ENCODE measurements at regions not wholly inside any gene's neighbourhood (a gene's known extent, or its start where the extent isn't known, plus 50 kb on each side); places are given as distances from the start of the nearest gene placed in this dataset.
"Not testable (repeated sequence)": the region's sequence is repeated elsewhere in the genome, so short reads cannot be mapped to it uniquely, and the experiment has no call there.

DNA sequence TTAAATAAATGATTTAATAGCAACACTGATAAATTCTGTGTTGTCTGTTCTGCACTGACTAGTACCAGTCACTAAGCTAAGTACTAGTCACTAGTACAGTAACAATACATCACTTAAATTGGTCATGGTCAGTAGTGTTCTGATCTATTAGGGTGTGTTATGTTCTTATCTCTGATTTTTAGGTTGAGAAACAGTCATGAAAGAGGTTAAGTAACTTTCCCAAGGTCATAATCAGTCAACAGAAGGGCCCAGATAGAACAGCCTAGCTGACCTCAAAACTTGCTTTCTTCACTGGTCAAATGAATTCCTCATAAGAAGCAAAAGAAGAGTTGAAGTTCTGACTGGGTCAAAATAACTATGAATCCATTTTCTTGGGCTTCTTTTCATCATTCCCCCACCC, 1492.7 kb downstream of the MAT2B start:
- DNase-seq (ENCODE audit: low read depth): no peak

DNA sequence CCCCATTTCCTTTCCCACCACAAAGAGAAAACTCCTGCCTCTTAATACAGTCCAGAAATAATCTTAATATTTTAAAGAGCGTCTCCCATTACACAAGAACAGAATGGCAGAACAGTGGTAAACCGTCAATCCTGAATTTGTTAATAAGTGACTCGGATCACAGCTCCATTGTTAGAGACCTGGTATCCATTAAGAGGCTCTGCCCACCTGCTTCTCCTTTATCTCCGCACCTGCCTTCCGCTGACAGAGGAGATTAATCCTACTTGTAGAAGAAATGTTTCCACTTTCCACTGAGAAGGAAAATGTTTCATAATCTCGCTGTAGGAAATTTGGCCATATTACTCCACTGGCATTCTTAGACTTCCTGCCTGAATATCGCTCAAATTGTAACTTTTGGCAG, 1493.2 kb downstream of the MAT2B start:
- no peak for DNase-seq (ENCODE audit: low read depth)

DNA sequence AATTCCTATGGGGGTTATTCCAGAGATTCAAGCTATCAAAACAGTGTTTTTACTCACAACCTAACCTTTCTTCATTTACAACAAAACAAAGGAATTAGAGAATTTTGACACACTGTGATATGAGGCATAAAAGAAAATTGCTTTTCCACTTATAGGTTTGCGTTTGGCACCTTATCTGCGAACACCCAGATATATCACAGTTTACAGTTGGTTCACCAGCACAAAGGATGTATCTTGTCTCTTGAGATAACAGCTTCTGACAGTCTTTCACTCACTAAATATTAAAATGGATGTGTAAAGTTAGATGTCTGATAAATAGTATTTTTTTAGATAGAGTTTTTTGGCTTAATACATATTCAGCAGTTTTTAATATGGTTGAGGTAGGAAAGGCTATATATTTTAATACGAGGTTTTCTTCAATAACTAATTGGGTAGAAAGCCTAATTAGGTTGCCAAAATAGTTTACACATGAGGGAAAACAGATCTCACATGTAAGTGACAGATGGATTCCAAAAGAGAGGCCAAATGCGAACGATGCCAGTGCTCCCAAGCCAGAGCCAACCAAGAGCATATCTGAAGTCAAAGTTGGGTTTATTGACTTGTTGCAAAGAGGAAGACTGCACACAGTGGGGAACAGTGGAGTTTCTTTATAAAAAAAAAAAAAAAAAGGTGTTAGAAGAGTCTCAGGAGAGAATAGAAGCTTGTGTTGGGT, 1495.2 kb downstream of the MAT2B start:
- DNase-seq (ENCODE audit: low read depth): no peak

GRCh38 chr5:165003283-165003682, 1497.9 kb downstream of the MAT2B start:
- no peak for DNase-seq (ENCODE audit: low read depth)

GRCh38 chr5:165004175-165004574, 1498.8 kb downstream of the MAT2B start:
- no peak for DNase-seq (ENCODE audit: low read depth)

DNA sequence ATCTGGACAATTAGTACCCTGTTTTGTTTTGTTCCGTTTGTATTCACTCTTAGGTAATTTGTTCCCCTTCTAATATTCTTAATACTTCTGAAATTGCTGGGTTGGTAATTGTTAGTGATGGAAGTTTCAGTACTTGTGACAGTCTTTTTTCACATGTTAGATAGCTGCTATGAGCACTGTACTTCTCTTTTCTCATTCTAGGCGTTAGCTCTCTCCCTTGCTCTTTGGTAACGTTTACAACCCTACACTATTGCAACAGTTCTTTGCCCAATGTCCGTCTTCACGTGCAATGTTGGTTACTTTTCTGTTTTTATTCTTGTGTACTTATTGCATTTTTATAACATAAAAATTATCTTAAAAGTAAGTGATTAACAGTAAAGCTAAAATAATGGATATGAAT, 1509.0 kb downstream of the MAT2B start:
- DNase-seq (ENCODE audit: low read depth): no peak

DNA sequence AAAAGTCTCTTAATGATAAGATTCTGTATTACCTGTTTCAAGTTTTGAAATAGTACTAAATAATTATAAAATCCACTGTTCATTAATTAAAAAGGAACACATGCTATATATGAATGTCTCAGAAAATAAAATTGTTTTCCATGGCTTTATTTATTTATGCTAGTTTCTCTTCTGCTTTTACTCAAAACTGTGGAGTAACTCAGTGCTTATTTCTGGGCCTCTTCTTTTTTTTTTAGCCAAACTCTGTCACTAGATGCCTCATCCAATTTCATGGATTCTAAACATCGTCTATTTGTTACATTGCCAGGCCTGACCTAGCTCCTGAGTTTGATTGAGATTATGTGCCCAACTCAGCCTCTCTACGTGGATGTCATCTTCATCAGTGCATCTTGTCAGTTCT, 1509.7 kb downstream of the MAT2B start:
- DNase-seq (ENCODE audit: low read depth): no peak

GRCh38 chr5:165015547-165015946, 1510.1 kb downstream of the MAT2B start:
- no peak for DNase-seq (ENCODE audit: low read depth)

DNA sequence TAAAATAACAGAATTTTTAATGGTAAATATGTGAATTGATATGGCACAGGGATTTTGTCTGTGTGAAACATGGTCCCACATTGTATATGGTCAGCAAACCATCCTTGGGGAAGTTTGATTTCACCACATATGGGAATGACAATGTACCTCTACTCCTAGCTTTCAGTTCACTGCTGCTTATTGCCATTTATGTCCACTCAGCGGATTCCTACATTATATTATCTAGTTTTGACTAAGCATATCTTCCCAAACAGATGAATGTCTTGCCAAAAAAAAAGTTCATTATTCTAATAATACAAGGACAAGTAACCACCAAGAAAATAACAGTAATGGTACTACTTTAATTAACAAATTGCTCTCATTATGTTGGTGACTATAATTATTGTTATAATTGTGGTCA, 1521.6 kb downstream of the MAT2B start:
- DNase-seq (ENCODE audit: low read depth): no peak

DNA sequence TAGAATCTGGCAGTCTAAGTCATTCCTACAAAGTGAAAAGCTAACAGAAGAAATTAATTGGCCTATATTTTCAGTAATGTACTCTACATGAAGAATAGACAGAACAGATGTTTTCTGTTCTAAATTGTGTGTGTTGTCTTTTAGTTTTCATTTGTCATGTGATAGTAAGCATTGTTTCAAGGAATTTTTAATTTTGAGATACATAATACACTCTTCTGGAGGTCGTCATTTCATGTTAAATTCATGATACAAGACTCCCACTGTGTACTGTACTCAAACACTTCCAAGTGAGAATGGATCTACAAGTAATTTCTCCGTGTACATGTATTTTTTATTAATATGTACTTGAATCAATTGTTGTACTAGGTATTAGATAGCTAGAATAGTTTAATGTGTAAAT, 1522.9 kb downstream of the MAT2B start:
- DNase-seq (ENCODE audit: low read depth): no peak

GRCh38 chr5:165029099-165029870, 1523.9 kb downstream of the MAT2B start:
- DNase-seq (ENCODE audit: low read depth): no peak

- DNase-seq (ENCODE audit: low read depth): no peak
Measured at GRCh38 chr5:165030971-165031370, 1525.6 kb downstream of the MAT2B start.

DNA sequence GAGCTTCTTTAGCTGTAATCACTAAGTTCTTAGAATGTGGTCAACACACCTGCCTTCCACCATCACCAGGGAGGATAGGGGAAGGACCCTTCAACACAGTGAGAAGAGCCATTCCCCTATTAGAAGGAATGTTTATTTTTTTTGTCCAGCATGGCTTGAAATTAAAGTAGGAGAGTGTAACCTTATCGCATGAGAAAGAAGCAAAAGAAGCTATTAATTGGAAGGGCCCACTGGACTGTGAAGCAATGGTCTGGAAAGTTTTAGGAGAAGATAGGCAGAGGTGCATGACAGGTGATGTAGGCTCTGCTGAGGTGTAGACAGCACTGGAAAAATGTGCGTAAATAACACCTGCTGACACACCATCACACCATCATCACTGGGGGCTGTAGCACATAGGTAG, 1526.0 kb downstream of the MAT2B start:
- DNase-seq (ENCODE audit: low read depth): no peak

DNA sequence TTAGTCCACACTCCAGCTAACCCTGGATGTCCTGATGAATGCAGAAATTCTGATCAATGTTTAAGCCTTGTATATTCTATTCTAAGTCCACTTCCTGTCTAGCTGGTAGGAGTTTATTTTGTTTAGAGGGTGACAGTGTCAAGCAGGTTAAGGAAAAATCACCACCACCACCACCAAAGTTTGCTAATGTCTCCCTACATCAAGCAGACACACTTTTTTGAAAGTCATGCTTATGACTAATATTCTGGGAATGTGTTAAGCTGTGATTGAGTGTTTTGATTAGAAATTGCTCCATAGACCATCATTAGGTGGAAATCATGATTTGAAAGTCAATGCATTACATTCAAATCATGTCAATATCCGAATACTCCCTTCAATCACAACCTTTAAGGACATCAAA, 1530.1 kb downstream of the MAT2B start:
- no peak for DNase-seq (ENCODE audit: low read depth)

- no peak for DNase-seq (ENCODE audit: low read depth)
Measured at GRCh38 chr5:165039748-165040147, 1534.3 kb downstream of the MAT2B start.

GRCh38 chr5:165045941-165046340, 1540.5 kb downstream of the MAT2B start:
- not testable (repeated sequence) for DNase-seq (ENCODE audit: low read depth)

- no peak for DNase-seq (ENCODE audit: low read depth)
Measured at GRCh38 chr5:165055476-165055875, 1550.1 kb downstream of the MAT2B start.

DNA sequence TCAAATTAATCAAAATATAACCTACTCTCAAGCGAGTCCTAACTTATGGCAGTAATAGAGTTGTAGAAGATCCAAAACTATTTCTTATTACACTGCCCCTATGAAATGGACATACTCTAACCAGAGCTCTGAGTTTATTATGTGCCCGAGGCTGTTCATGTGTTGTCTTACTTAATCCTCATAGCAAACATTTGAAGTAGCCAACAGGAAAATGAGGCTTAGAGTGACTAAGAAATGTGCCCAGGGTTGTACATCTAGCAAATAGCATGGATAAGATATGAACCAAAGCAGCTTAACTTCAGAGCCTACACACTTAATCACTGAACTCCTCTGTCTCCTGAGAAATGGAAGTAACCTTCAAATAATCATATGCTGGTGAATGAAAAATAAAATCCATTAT, 1551.7 kb downstream of the MAT2B start:
- DNase-seq (ENCODE audit: low read depth): no peak

GRCh38 chr5:165066751-165067385, 1561.4 kb downstream of the MAT2B start:
- no peak for DNase-seq (ENCODE audit: low read depth)

- DNase-seq (ENCODE audit: low read depth): no peak
Measured at GRCh38 chr5:165076686-165077085, 1571.3 kb downstream of the MAT2B start.

DNA sequence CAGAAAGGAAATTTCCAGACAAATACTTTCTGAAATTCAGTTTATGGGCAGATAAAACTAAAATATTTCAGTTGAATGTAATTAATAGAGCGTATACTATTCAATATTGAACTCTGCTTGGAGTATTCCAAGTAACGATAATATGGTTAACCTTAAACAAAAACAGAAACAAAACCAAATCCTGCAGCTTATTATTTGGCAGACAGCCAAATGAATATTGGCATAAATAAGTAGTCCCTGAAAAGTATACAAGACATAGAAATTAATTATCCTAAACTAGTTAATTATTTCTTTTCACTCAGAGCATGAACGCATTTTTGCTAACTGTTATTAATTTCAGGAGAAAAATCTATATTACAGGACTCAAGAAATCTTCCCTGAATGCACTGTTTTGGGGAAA, 1574.0 kb downstream of the MAT2B start:
- DNase-seq (ENCODE audit: low read depth): no peak

GRCh38 chr5:165083394-165083793, 1578.0 kb downstream of the MAT2B start:
- no peak for DNase-seq (ENCODE audit: low read depth)

GRCh38 chr5:165086465-165086864, 1581.0 kb downstream of the MAT2B start:
- no peak for DNase-seq (ENCODE audit: low read depth)
